GM21515 (cell line): ENCODE measurements at regions not wholly inside any gene's neighbourhood (a gene's known extent, or its start where the extent isn't known, plus 50 kb on each side); places are given as distances from the start of the nearest gene placed in this dataset.

ENCODE experiments used
- ATAC-seq: cut with Tn5 transposase; IDR thresholded peaks from one replicate; pipeline ENCODE4 v1.9.1; 2021; ENCODE audit not compliant: unreplicated experiment

DNA sequence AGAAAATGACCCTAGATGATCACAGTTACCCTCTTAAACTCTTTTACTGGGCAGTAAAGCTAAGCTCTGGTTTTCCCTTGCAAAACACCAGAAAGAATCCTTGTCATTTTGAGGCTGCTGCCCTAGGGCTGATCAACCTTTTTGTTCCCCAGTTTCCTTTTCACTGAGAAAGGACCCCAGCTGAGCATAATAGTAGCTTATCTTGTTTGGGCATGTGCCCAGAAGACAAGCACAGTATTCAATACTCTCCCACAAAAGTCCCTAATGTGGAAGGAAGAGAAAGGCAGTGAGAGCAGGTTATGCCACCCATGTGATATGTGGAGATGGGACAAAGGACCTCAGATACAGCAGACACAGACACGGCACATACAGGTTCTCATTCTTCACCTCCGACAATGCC is 332.6 kb upstream of the TMPO start:
- ATAC-seq = no peak

DNA sequence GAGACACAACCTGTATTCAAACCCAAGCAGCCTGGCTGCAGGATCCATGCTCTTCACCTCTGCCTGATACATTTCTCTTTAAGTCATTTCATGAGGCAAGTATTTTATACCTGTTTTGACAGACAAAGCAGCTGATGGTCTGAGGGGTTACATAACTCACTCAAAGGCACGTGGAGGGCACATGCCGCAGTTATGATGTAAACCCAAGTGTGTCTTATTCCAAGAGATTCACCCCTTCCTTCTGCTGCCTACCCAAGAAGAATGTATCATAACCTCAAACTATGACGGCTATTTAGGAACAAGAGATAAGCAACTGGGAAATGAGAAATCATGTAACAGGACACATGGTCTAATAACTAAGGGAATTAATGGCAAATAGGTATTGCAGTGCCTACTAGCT is 329.8 kb upstream of the TMPO start:
- ATAC-seq = no peak

DNA sequence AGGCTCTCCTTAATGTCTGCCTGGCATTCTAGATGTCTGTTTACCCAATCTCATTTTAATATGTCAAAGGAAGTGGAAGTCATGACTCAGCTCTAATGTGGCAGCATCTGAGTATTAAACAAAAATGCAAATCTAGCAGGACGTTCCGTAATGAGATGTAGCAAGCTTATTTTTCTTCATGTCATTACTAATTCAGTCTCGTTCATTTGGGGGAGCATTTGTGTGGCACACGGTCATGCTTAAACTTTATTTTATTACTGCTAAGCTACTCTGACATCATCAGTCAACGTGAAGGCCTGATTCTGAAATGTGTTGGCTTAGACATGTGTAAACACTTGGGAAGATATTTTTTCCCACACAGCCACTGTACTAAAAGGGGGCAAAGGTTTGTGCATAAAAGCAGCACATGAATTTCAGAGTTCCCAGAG is 326.7 kb upstream of the TMPO start:
- no peak for ATAC-seq

GRCh38 chr12:98194591-98194990 is 320.8 kb upstream of the TMPO start:
- ATAC-seq = no peak

DNA sequence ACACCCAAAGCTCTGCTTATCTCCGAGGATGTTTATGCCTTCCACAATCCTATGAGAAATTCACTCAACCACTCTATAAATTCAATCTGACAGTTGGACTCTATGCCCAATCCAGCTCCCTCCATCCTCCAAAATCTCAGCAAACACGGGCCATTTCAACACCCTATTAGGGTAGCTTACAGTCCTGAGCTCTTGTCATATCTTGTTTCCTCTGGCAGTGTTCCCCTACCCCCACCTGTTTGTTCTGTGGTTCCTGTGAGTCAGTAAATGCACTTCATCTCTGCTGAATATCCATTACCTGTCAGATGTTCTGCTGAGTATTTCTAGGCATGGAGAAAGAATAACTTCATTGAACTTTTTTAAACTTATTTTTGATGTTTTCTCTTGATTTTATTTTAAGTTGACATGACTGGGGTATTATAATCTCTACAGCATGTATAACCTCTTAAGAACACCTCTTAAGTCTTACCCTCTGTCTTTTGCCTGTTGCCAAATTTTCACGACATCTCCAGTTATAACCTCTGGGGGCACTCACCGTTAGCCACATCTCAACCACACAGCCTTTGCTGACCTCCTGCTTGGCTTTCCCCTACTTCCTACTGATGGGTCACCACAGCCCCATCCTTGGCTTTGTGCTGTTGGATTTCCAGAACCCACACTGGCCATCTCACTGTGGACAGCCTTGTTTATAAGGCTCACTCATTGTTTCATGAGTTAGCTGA is 317.0 kb upstream of the TMPO start:
- no peak for ATAC-seq

DNA sequence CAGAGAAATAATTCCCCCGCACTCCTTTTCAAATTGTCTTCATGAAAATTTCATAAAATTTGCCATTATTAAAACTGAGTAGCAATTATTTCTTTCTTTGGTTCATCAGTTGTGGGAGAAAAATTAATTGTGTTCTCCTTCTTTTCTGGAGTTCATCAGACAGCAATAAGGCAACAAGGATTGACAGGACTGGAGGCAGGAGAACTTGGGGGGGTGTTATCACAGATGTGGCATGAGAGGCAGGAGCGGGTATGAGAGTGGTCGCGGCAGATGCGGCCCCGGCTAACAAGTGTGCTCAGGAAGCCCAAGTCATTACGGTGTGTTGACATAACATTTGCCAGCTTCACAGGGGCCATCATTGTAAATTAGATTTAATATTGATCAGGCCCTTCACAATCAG is 306.6 kb upstream of the TMPO start:
- ATAC-seq = no peak

DNA sequence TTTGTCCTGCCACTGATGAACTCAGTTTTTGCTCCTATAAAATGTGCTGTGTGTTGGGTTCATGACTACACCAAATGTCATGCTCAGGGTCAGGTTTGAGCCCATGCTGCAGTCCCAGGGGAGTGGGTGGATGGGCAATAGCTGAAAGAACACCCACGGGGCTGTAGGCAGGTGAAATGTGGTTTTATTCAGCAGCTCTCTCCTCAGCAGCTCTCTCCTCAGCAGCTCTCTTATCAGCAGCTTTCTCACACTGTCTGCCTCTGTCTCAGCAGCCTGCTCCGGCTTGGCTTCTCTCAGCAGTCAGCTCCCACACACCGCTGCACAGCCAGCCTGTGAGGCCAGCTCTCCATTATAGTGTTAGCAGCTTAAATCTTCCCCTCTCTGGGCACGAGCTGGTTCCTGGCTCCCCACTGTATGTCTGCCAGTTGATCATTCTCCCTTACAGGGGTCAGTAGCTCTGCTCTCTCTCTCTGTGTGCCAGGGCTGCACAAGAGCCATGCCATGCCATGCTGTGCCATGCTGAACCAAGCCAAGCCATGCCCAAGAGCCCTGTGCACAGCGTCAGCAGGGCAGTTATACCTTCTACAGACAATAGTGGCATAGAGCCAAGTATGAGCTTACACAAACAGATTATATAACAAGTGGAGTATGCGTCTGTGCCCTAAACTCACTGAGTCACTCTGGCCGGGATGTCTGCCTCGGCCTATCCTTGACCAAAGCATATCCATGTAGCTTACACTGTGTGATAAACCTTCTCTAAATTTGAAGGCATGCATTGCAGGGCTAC is 303.3 kb upstream of the TMPO start:
- ATAC-seq = no peak

- no peak for ATAC-seq
These were observed 301.8 kb upstream of the TMPO start for GRCh38 chr12:98213556-98213955.

- no peak for ATAC-seq
These were observed 298.1 kb upstream of the TMPO start for GRCh38 chr12:98217257-98217656.

DNA sequence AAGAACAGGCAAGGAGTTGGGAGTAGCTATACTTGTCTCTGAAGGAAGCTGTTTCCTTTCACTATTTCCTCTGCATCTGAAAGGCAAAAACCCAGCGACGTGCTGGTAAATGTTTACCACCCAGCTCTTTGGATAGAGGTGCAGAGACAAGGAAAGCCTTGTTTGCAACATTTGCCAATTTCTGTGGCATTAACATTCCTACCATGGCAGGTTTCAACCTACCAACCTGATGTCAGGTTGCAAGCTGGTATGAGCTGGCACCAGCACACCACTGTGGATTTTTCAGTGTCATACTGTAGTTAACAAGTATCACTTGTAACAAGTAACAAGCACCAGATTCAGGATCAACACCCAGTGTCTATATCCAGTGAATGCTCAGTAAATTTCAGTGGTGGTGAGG is 294.8 kb upstream of the TMPO start:
- no peak for ATAC-seq

DNA sequence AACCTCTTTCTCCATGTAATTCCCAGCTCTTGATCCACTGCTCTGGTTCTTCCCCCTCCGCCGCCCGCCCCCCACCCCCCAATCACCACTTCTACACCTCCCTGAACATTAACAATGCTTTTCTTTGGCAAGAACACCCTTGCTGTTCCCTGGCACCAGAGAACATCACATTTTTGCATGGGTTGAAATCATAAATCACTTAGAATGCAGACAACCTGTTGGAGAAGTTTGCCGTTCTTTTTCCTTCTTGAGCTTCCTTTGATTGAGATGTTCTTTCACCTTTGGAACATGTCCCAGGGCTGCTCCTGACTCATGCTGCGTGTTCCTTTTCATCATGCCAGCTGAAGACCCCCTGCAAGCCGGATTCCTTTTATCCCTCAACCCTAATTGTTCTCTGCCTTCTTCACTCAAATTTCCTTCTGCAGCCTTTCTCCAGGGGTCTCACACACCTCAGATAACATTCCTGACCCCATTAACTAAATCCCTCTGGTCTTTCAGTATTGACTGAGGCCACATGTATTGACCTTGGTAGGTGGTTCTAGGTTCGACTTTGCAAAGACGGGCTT is 294.1 kb upstream of the TMPO start:
- ATAC-seq = no peak

DNA sequence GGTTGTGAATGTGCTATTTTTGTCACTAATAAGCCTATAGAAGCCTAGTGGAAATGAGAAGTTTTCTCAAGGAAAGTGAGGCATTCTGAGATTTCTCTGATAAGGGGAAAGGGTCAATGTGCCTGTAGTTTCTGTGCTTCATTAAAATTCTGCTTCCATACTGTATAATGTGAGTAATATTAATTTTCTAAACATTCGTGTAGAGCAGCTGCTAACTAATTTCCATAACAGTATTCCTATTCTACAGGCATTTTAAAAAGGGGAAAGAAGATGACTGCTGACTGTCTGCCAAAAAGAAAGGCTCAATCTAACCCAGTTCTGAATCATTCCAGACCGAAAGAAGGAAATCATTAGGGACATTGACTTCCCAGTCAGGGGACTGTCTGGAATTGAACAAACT is 293.3 kb upstream of the TMPO start:
- ATAC-seq = no peak

GRCh38 chr12:98224584-98225221 is 290.7 kb upstream of the TMPO start:
- peak; percentile 74 for ATAC-seq

GRCh38 chr12:98227162-98227561 is 288.2 kb upstream of the TMPO start:
- no peak for ATAC-seq

DNA sequence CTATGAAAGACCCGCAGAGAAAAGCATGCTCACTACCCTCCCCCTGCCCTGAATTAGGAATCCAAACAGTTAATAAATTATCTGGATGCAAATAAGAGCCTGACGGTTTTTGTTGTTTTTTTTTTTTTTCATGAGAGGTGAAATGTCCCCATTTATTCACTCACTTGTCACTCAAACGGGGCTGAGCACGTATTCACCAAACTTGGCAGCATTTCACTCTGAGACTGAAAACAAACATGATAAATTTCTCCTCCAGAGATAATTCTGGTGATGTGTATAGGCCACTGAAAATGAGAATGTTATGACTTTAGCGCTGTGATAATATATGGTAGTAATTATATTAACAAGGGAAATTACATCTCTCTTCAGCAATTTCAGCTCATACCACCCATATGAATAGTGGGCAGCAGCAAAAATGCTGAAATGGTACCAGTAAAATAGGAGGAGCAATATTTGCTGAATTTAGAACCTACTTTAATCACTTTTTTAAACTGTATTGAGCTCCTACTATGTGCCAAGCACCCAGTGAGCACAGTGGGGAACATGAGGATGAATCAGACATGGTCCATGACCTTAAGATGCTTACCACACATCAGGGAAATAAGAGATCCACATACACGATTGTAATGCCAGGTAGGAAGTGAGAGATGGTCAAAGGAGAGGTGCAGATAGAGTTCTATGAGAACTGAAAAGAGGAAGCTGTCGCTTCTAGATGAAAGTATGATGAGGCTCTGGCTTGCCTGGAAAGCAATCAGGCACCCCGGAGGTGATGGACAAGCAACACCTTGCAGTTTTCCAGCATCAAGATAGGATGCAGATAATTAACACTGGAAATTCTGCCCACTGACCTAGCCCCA is 286.5 kb upstream of the TMPO start:
- ATAC-seq = no peak

GRCh38 chr12:98229540-98229924 is 285.9 kb upstream of the TMPO start:
- no peak for ATAC-seq

DNA sequence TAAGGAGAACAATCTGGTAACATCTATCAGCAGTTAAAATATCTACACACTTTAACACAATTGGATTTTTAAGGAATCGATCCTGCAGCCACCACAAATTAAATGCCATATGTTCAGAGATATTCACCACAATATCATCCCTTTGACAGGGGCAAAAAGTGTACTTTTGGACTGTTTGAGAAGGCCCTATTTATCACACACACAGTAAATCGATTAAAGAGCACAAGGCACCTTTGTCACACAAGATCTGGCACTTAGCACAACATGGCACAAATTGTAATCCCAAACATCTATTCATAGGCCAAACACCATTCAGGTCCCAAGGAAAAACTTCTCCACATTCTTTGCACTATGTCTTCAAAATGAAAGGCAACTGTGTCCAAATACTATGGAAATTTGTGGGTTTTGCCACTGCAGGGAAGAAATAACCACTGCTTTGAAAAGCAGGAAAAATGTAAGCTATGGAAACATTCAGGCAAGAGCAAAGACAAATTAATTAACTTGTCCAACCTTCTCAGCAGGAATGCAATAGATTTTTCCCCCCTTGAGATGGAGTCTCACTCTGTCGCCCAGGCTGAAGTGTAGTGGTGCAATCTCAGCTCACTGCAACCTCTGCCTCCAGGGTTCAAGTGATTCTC is 282.5 kb upstream of the TMPO start:
- no peak for ATAC-seq

DNA sequence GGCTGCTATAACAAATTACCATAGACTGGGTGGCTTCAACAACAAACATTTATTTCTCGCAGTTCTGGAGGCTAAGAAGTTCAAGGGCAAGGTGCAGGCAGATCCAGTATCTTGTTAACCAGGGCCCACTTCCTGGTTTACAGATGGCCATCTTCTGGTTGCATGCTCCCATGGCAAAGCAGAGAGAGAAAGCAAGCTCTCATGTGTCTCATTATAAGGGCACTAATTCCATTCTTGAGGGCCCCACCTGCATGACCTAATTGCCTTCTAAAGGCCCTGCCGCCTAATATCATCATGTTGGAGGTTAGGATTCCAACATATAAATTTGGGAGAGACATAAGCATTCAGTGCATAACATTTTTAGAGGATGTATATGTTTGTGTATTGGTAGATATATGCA is 280.1 kb upstream of the TMPO start:
- ATAC-seq = no peak

GRCh38 chr12:98238515-98239130 is 276.8 kb upstream of the TMPO start:
- no peak for ATAC-seq

GRCh38 chr12:98243190-98243589 is 272.2 kb upstream of the TMPO start:
- ATAC-seq = no peak
